ENCODE measurements at regions not wholly inside any gene's neighbourhood (a gene's known extent, or its start where the extent isn't known, plus 50 kb on each side); places are given as distances from the start of the nearest gene placed in this dataset.

DNA sequence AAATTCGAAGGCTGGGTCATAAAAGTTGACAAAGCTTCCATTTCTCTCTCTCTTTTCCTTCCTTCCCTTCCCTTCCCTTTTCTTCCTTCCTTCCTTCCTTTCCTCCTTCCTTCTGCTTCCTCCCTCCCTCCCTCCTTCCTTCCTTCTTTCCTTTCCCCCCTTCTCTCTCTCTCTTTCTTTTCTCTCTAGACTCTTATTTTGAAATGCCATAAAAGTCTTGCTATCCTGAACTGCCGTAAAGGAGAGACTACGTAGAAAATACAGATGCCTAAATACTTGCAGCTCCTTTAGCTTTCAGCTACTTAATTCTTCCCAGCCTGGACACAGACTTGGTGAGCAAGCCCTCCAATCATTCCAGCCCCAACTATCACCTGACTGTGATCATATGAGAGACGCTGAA is 1644.4 kb downstream of the FAM181B start:
- Histone ChIP-seq H3K18ac (ENCODE audit: low read depth, low read length) (no peak overlapping the region), H3K27ac (ENCODE audit: insufficient read depth, low read length) (no peak overlapping the region), H2AFZ (replicated peaks; ENCODE audit: low read length, poor library complexity) (no peak overlapping the region), H3K36me3 (ENCODE audit: control insufficient read depth, insufficient read depth, low read length) (no peaks in the 10 kb centered on the region), H4K91ac (ENCODE audit: insufficient read depth, low read depth, low read length) (no peak overlapping the region), H2BK120ac (ENCODE audit: low read depth, low read length) (no peak overlapping the region), H3K23ac (ENCODE audit: low read depth, low read length) (no peak overlapping the region), H2BK15ac (ENCODE audit: low read depth, low read length) (no peak overlapping the region), H4K8ac (ENCODE audit: low read depth in 2 of 2, low read length in 2 of 2) (no peak overlapping the region), H2BK20ac (ENCODE audit: low read depth, low read length) (no peak overlapping the region), H2AK5ac (ENCODE audit: low read depth, low read length) (no peak overlapping the region), H4K5ac (ENCODE audit: low read depth, low read length) (no peak overlapping the region), H3K79me1 (ENCODE audit: low read depth in 1 of 2, low read length in 2 of 2) (no peaks in the 10 kb centered on the region), H3K4ac (ENCODE audit: low read depth, low read length) (no peak overlapping the region), H3K9ac (ENCODE audit: low read depth, low read length) (no peak overlapping the region), H3K4me1 (ENCODE audit: control insufficient read depth, insufficient read depth, low read length) (no peaks in the 10 kb centered on the region), H2AK9ac (replicated peaks; ENCODE audit: low read depth, low read length, poor library complexity) (no peak overlapping the region), H3K4me2 (ENCODE audit: low read depth, low read length) (no peak overlapping the region), H3K9me3 (ENCODE audit: control insufficient read depth, insufficient read depth, low read length) (no peaks in the 10 kb centered on the region), H3K56ac (ENCODE audit: extremely low read depth, insufficient read depth, low read length) (no peak overlapping the region), H3K9me1 (ENCODE audit: insufficient read depth, low read length) (no peaks in the 10 kb centered on the region), H3K27me3 (ENCODE audit: control insufficient read depth, insufficient read depth, low read length) (no peaks in the 10 kb centered on the region), H4K20me1 (ENCODE audit: insufficient read depth, low read length) (no peaks in the 10 kb centered on the region), H2BK5ac (ENCODE audit: low read depth, low read length, poor library complexity, severe bottlenecking) (no peak overlapping the region), H3K4me3 (ENCODE audit: insufficient read depth, low read depth, low read length) (no peak overlapping the region), H3K14ac (replicated peaks; ENCODE audit: low read depth, low read length) (no peak overlapping the region)
- ATAC-seq (ENCODE audit: low read depth) (no peak), DNase-seq (no peak)
- no TSS peak for BruUV-seq (replicated peaks)
- dilution Hi-C loops (cut with HindIII; ENCODE audit: low sequenced_read_pairs, unreplicated experiment): no loop called here
- in situ Hi-C loops (cut with MboI; ENCODE audit: low sequenced_read_pairs): no loop called here
- intact Hi-C loops (cut with micrococcal nuclease): no loop called here
- ChIA-PET POLR2A (ENCODE audit: unreplicated experiment) (no interaction called here), CTCF (no interaction called here)
- no CpG with 5 or more reads among the region's 4 CpGs for WGBS, 2 experiments (ENCODE audit: extremely low coverage in 2 of 2, insufficient read length in 1 of 2)
- TF ChIP-seq CEBPB (IDR thresholded peaks at IDR 0.05; ENCODE audit: low read depth, low read length): no peak
- TF ChIP-seq, protein P1, sequence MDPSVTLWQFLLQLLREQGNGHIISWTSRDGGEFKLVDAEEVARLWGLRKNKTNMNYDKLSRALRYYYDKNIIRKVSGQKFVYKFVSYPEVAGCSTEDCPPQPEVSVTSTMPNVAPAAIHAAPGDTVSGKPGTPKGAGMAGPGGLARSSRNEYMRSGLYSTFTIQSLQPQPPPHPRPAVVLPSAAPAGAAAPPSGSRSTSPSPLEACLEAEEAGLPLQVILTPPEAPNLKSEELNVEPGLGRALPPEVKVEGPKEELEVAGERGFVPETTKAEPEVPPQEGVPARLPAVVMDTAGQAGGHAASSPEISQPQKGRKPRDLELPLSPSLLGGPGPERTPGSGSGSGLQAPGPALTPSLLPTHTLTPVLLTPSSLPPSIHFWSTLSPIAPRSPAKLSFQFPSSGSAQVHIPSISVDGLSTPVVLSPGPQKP (IDR thresholded peaks at IDR 0.05; ENCODE audit: borderline replicate concordance, low read depth, low read length): no peak
- no peak for TF ChIP-seq SMC3 (IDR thresholded peaks at IDR 0.05; ENCODE audit: low read depth, low read length)
- no peak for TF ChIP-seq RFX5 (IDR thresholded peaks at IDR 0.05; ENCODE audit: low read depth, low read length)
- TF ChIP-seq MXI1 (IDR thresholded peaks at IDR 0.05; ENCODE audit: borderline replicate concordance, low read depth, low read length): no peak
- no peak for TF ChIP-seq RAD21 (IDR thresholded peaks at IDR 0.05; ENCODE audit: low read length)
- TF ChIP-seq, protein P2, sequence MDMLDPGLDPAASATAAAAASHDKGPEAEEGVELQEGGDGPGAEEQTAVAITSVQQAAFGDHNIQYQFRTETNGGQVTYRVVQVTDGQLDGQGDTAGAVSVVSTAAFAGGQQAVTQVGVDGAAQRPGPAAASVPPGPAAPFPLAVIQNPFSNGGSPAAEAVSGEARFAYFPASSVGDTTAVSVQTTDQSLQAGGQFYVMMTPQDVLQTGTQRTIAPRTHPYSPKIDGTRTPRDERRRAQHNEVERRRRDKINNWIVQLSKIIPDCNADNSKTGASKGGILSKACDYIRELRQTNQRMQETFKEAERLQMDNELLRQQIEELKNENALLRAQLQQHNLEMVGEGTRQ (IDR thresholded peaks at IDR 0.05; ENCODE audit: low read depth, low read length): no peak
- TF ChIP-seq FOS (IDR thresholded peaks at IDR 0.05; ENCODE audit: low read depth, low read length): no peak
- TF ChIP-seq, protein P3, sequence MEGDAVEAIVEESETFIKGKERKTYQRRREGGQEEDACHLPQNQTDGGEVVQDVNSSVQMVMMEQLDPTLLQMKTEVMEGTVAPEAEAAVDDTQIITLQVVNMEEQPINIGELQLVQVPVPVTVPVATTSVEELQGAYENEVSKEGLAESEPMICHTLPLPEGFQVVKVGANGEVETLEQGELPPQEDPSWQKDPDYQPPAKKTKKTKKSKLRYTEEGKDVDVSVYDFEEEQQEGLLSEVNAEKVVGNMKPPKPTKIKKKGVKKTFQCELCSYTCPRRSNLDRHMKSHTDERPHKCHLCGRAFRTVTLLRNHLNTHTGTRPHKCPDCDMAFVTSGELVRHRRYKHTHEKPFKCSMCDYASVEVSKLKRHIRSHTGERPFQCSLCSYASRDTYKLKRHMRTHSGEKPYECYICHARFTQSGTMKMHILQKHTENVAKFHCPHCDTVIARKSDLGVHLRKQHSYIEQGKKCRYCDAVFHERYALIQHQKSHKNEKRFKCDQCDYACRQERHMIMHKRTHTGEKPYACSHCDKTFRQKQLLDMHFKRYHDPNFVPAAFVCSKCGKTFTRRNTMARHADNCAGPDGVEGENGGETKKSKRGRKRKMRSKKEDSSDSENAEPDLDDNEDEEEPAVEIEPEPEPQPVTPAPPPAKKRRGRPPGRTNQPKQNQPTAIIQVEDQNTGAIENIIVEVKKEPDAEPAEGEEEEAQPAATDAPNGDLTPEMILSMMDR (conservative IDR thresholded peaks at IDR 0.05; ENCODE audit: low read depth, low read length): no peak
- TF ChIP-seq MAFK (IDR thresholded peaks at IDR 0.05; ENCODE audit: low read depth, low read length): no peak
- TF ChIP-seq MAZ (IDR thresholded peaks at IDR 0.05; ENCODE audit: borderline replicate concordance, low read depth, low read length): no peak
- TF ChIP-seq BHLHE40 (IDR thresholded peaks at IDR 0.05; ENCODE audit: low read depth, low read length): no peak
- no peak for TF ChIP-seq POLR2A (IDR thresholded peaks at IDR 0.05; ENCODE audit: low read depth, low read length)
- no peak for TF ChIP-seq RCOR1 (IDR thresholded peaks at IDR 0.05; ENCODE audit: insufficient replicate concordance, low read length)
- no peak for TF ChIP-seq NFE2L2 (IDR thresholded peaks at IDR 0.05; ENCODE audit: low read depth, low read length)
